ENCODE measurements at regions not wholly inside any gene's neighbourhood (a gene's known extent, or its start where the extent isn't known, plus 50 kb on each side); places are given as distances from the start of the nearest gene placed in this dataset.

GRCh38 chr6:170039156-170040114 lies 251.4 kb downstream of the DLL1 start (continued):
- no peak for TF ChIP-seq CTCF (IDR thresholded peaks at IDR 0.05; ENCODE audit: control extremely low read depth in 1 of 3, insufficient read depth in 1 of 3, low read depth in 1 of 3, low read length in 3 of 3)

Data from H1 (cell line).